Liver (tissue), 8 donors: ENCODE measurements at regions not wholly inside any gene's neighbourhood (a gene's known extent, or its start where the extent isn't known, plus 50 kb on each side); places are given as distances from the start of the nearest gene placed in this dataset.

Experiments
- DNase-seq: peaks from one replicate; pipeline ENCODE4 v3.0.0-alpha.2; 2017; ENCODE audit warnings: low spot score
- H3K27ac ChIP-seq, 2 donors: one replicate each; pipeline ENCODE4 v1.7.0; 2013; ENCODE audit warnings: inconsistent platforms in 2 of 2, low read length in 2 of 2, control low read depth in 1 of 2, low read depth in 1 of 2, mild to moderate bottlenecking in 1 of 2
- H3K27me3 ChIP-seq, 4 donors: one replicate each; pipeline versions ENCODE4 v1.6.1 to v1.7.0; 2013; ENCODE audit warnings: low read length in 3 of 4, inconsistent platforms in 1 of 4, mild to moderate bottlenecking in 1 of 4, moderate library complexity in 1 of 4; ENCODE audit not compliant: control insufficient read depth in 4 of 4, insufficient read depth in 4 of 4
- H3K36me3 ChIP-seq, 4 donors: one replicate each; pipeline versions ENCODE4 v1.6.1 to v1.7.0; 2013; ENCODE audit warnings: low read length in 3 of 4, mild to moderate bottlenecking in 3 of 4, low read depth in 1 of 4, moderate library complexity in 1 of 4; ENCODE audit not compliant: control insufficient read depth in 4 of 4, insufficient read depth in 3 of 4
- H3K4me1 ChIP-seq, 4 donors: one replicate each; pipeline versions ENCODE4 v1.6.1 to v1.7.0; 2013; ENCODE audit warnings: low read length in 3 of 4, mild to moderate bottlenecking in 3 of 4, moderate library complexity in 1 of 4; ENCODE audit not compliant: control insufficient read depth in 4 of 4, insufficient read depth in 4 of 4
- H3K4me3 ChIP-seq, 3 donors: one replicate each; pipeline versions ENCODE4 v1.6.1 to v1.7.0; 2013; ENCODE audit warnings: low read length in 3 of 3, control low read depth in 1 of 3, low read depth in 1 of 3, mild to moderate bottlenecking in 1 of 3
- H3K9ac ChIP-seq, 2 donors: one replicate each; pipeline ENCODE4 v1.7.0; 2013; ENCODE audit warnings: low read length in 2 of 2, mild to moderate bottlenecking in 2 of 2, moderate library complexity in 2 of 2, control low read depth in 1 of 2, low read depth in 1 of 2
- H3K9me3 ChIP-seq, 4 donors: one replicate each; pipeline versions ENCODE4 v1.6.1 to v1.7.0; 2013; ENCODE audit warnings: low read length in 3 of 4; ENCODE audit not compliant: control insufficient read depth in 4 of 4
- EGR1 ChIP-seq, 2 donors: IDR thresholded peaks; 2 replicates each; pipeline ENCODE4 v1.6.1; 2016 to 2018; ENCODE audit warnings: antibody characterized with exemption in 2 of 2, low read depth in 2 of 2
- FOXA1 ChIP-seq: IDR thresholded peaks from 2 replicates; pipeline ENCODE4 v1.6.1; 2016; ENCODE audit warnings: antibody characterized with exemption
- FOXA2 ChIP-seq: IDR thresholded peaks from 2 replicates; pipeline ENCODE4 v1.6.1; 2016; ENCODE audit warnings: antibody characterized with exemption
- GABPA ChIP-seq, 2 donors: IDR thresholded peaks in 1 of 2; conservative IDR thresholded peaks in 1 of 2; 2 replicates each; pipeline ENCODE4 v1.6.1; 2016; ENCODE audit warnings: antibody characterized with exemption in 2 of 2, mild to moderate bottlenecking in 1 of 2, moderate library complexity in 1 of 2
- HNF4A ChIP-seq, 2 donors: conservative IDR thresholded peaks; 2 replicates each; pipeline ENCODE4 v1.6.1; 2016; ENCODE audit warnings: antibody characterized with exemption in 2 of 2, mild to moderate bottlenecking in 2 of 2
- HNF4G ChIP-seq: IDR thresholded peaks from 2 replicates; pipeline ENCODE4 v1.6.1; 2016; ENCODE audit warnings: antibody characterized with exemption
- JUND ChIP-seq, 2 donors: IDR thresholded peaks; 2 replicates each; pipeline ENCODE4 v1.6.1; 2016; ENCODE audit warnings: antibody characterized with exemption in 2 of 2
- NR2F2 ChIP-seq: IDR thresholded peaks from 2 replicates; pipeline ENCODE4 v1.6.1; 2016; ENCODE audit warnings: antibody characterized with exemption
- RAD21 ChIP-seq, 2 donors: IDR thresholded peaks; 2 replicates each; pipeline ENCODE4 v1.6.1; 2016; ENCODE audit warnings: antibody characterized with exemption in 2 of 2, mild to moderate bottlenecking in 2 of 2
- RXRA ChIP-seq, 2 donors: IDR thresholded peaks; 2 replicates each; pipeline ENCODE4 v1.6.1; 2017 to 2018; ENCODE audit warnings: antibody characterized with exemption in 2 of 2, mild to moderate bottlenecking in 1 of 2
- SP1 ChIP-seq: IDR thresholded peaks from 2 replicates; pipeline ENCODE4 v1.6.1; 2018; ENCODE audit warnings: antibody characterized with exemption, mild to moderate bottlenecking
- TAF1 ChIP-seq: conservative IDR thresholded peaks from 2 replicates; pipeline ENCODE4 v1.6.1; 2016; ENCODE audit warnings: antibody characterized with exemption, mild to moderate bottlenecking
- YY1 ChIP-seq: IDR thresholded peaks from 2 replicates; pipeline ENCODE4 v1.6.1; 2016; ENCODE audit warnings: antibody characterized with exemption, mild to moderate bottlenecking
- WGBS: extraction: QIAGEN DNeasy Blood & Tissue Kit; methylation state at CpG from one replicate; pipeline ENCODE4 v1.1.7; 2013; 5-methylcytosine and 5-hydroxymethylcytosine counted together
- TF ChIP-seq, protein P1 (sequence below): IDR thresholded peaks from 2 replicates; pipeline ENCODE4 v1.6.1; 2016; ENCODE audit warnings: antibody characterized with exemption
- TF ChIP-seq, protein P2 (sequence below): IDR thresholded peaks from 2 replicates; pipeline ENCODE4 v1.6.1; 2016; ENCODE audit warnings: antibody characterized with exemption
- TF ChIP-seq, protein P3 (sequence below): IDR thresholded peaks from 2 replicates; pipeline ENCODE4 v1.6.1; 2016; ENCODE audit warnings: antibody characterized with exemption, mild to moderate bottlenecking
- TF ChIP-seq, protein P4 (sequence below): fragments of 150-350 bp; IDR thresholded peaks from 2 replicates; pipeline ENCODE4 v1.5.1; 2017; ENCODE audit warnings: improper control_type of control experiment, low read depth, low read length; ENCODE audit not compliant: missing input control
- donor health status: healthy.
- donor health status: healthy.
- donor health status: healthy.
- donor health status: healthy.
- donor health status: healthy.

DNA sequence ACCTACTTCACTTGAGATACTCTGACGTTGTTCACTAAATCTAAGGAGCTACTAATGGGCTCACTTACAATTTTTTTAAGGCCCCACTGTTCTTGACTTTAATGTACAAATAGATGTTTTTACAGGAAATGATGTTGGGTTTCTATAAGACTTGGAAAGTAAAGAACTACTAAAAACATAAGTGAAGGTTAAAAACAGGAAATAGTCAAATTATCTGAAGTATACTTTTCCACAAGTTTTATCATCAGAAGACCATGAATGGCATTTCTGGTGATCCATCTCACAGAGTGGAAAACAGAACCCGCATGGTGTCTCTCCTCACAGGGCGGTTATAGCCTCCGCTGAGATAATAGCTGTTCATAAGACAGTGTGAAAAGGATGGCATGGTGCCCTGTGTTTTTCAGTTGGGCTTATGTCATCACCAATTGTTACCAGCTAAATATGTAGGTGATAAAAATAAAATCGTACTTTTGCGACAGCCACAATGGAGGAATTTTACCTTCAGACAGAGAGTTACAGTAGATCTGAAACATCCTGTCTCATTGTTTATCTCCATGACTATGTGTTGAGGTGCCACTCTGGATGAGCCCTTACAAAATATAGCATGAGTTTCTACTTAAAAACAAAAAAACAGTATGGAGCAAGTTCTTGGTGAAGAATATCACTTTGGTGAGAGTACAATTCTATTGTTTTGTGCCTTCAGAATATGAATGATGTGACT is 462.4 kb downstream of the RAP2B start:
- 82% methylated on average over 6 of the region's 6 CpGs for WGBS
- no peak overlapping the region for H3K27ac ChIP-seq
- H3K27me3 ChIP-seq = peaks cover 0 to 5% (median 0%) of the 10 kb centered on the region in 4 donors

More for the DNA sequence above, 462.4 kb downstream of the RAP2B start:
- Histone ChIP-seq H3K36me3 (no peaks in the 10 kb centered on the region), H3K4me1 (no peaks in the 10 kb centered on the region), H3K9ac (no peak overlapping the region), H3K9me3 (peaks cover 0 to 6% (median 0%) of the 10 kb centered on the region in 4 donors), H3K4me3 (no peak overlapping the region)
- no peak for TF ChIP-seq RAD21 (IDR thresholded peaks at IDR 0.05)
- TF ChIP-seq, protein P1, sequence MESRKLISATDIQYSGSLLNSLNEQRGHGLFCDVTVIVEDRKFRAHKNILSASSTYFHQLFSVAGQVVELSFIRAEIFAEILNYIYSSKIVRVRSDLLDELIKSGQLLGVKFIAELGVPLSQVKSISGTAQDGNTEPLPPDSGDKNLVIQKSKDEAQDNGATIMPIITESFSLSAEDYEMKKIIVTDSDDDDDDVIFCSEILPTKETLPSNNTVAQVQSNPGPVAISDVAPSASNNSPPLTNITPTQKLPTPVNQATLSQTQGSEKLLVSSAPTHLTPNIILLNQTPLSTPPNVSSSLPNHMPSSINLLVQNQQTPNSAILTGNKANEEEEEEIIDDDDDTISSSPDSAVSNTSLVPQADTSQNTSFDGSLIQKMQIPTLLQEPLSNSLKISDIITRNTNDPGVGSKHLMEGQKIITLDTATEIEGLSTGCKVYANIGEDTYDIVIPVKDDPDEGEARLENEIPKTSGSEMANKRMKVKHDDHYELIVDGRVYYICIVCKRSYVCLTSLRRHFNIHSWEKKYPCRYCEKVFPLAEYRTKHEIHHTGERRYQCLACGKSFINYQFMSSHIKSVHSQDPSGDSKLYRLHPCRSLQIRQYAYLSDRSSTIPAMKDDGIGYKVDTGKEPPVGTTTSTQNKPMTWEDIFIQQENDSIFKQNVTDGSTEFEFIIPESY = no peak
- no peak for TF ChIP-seq JUND (IDR thresholded peaks at IDR 0.05)
- TF ChIP-seq HNF4A (conservative IDR thresholded peaks at IDR 0.05) = no peak
- TF ChIP-seq HNF4G = no peak
- TF ChIP-seq, protein P2, sequence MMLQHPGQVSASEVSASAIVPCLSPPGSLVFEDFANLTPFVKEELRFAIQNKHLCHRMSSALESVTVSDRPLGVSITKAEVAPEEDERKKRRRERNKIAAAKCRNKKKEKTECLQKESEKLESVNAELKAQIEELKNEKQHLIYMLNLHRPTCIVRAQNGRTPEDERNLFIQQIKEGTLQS = no peak
- TF ChIP-seq NR2F2 = no peak
- TF ChIP-seq EGR1 (IDR thresholded peaks at IDR 0.05; ENCODE audit: low read depth in 2 of 2) = no peak
- no peak for TF ChIP-seq SP1
- TF ChIP-seq, protein P3, sequence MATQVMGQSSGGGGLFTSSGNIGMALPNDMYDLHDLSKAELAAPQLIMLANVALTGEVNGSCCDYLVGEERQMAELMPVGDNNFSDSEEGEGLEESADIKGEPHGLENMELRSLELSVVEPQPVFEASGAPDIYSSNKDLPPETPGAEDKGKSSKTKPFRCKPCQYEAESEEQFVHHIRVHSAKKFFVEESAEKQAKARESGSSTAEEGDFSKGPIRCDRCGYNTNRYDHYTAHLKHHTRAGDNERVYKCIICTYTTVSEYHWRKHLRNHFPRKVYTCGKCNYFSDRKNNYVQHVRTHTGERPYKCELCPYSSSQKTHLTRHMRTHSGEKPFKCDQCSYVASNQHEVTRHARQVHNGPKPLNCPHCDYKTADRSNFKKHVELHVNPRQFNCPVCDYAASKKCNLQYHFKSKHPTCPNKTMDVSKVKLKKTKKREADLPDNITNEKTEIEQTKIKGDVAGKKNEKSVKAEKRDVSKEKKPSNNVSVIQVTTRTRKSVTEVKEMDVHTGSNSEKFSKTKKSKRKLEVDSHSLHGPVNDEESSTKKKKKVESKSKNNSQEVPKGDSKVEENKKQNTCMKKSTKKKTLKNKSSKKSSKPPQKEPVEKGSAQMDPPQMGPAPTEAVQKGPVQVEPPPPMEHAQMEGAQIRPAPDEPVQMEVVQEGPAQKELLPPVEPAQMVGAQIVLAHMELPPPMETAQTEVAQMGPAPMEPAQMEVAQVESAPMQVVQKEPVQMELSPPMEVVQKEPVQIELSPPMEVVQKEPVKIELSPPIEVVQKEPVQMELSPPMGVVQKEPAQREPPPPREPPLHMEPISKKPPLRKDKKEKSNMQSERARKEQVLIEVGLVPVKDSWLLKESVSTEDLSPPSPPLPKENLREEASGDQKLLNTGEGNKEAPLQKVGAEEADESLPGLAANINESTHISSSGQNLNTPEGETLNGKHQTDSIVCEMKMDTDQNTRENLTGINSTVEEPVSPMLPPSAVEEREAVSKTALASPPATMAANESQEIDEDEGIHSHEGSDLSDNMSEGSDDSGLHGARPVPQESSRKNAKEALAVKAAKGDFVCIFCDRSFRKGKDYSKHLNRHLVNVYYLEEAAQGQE = no peak
- TF ChIP-seq, protein P4, sequence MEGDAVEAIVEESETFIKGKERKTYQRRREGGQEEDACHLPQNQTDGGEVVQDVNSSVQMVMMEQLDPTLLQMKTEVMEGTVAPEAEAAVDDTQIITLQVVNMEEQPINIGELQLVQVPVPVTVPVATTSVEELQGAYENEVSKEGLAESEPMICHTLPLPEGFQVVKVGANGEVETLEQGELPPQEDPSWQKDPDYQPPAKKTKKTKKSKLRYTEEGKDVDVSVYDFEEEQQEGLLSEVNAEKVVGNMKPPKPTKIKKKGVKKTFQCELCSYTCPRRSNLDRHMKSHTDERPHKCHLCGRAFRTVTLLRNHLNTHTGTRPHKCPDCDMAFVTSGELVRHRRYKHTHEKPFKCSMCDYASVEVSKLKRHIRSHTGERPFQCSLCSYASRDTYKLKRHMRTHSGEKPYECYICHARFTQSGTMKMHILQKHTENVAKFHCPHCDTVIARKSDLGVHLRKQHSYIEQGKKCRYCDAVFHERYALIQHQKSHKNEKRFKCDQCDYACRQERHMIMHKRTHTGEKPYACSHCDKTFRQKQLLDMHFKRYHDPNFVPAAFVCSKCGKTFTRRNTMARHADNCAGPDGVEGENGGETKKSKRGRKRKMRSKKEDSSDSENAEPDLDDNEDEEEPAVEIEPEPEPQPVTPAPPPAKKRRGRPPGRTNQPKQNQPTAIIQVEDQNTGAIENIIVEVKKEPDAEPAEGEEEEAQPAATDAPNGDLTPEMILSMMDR = no peak
- TF ChIP-seq GABPA (IDR thresholded peaks at IDR 0.05 in 1 of 2, conservative IDR thresholded peaks at IDR 0.05 in 1 of 2) = no peak
- no peak for TF ChIP-seq YY1
- no peak for TF ChIP-seq TAF1
- no peak for TF ChIP-seq RXRA (IDR thresholded peaks at IDR 0.05)
- TF ChIP-seq FOXA1 = no peak
- no peak for TF ChIP-seq FOXA2
- DNase-seq = no peak
